H1 (cell line): ENCODE measurements at regions not wholly inside any gene's neighbourhood (a gene's known extent, or its start where the extent isn't known, plus 50 kb on each side); places are given as distances from the start of the nearest gene placed in this dataset.

Experiments
- ASH2L ChIP-seq: fragments of 200-600, 300-600 bp; sonication (generic); IDR thresholded peaks from one replicate; pipeline ENCODE4 v1.7.1; 2017; ENCODE audit warnings: low read length
- CHD2 ChIP-seq: IDR thresholded peaks from 2 replicates; pipeline ENCODE4 v1.6.1; 2012; ENCODE audit warnings: low read length, improper control_type of control experiment
- JUND ChIP-seq: IDR thresholded peaks from 2 replicates; pipeline ENCODE4 v1.6.1; 2011; ENCODE audit warnings: mild to moderate bottlenecking, improper control_type of control experiment, low read length
- TAF1 ChIP-seq: IDR thresholded peaks from 2 replicates; pipeline ENCODE4 v1.6.1; 2011; ENCODE audit warnings: mild to moderate bottlenecking, low read depth, low read length

DNA sequence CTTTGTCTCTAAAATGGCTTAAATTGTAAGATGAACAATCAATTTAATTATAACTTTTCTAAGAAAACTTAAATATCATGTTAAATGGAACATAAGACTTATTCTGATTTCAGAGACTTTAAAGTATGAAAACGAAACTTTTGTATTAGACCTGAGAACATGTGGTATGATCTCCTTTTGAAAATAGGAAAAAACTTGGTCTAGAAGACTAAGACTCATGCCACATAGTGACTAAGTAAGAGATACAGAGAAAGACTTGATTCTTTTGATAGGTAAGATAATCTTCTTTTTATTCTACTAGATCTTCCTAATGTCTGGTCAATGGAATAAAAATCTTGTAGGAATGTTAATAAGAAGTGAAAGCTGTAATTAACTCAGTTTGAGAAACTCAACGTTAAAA, 326.3 kb upstream of the GRIA3 start (continued):
- TF ChIP-seq CHD2 = no peak
- no peak for TF ChIP-seq ASH2L
- no peak for TF ChIP-seq JUND
- TF ChIP-seq TAF1 = no peak
- TF ChIP-seq, all 59 proteins: peak for 0
